GM12878 (cell line): ENCODE measurements at regions not wholly inside any gene's neighbourhood (a gene's known extent, or its start where the extent isn't known, plus 50 kb on each side); places are given as distances from the start of the nearest gene placed in this dataset.

Experiments
- ATAC-seq: fragments of 200-7000 bp; cut with Tn5 transposase; 3 replicates; pipeline ENCODE4 v1.9.1; 2020; ENCODE audit warnings: mild to moderate bottlenecking, moderate library complexity
- BruUV-seq: library from RNA; stranded (reverse); fragments of 400-500 nt; replicated peaks from 2 replicates; lab custom pipeline; 2021; lab: Mats Ljungman, UMichigan
- CTCF ChIA-PET: fragments of 300-600 bp; sonication (Branson Sonifier 250); formaldehyde crosslinking; extraction: SDS; loops from one replicate; lab custom pipeline; 2021; ENCODE audit warnings: inconsistent platforms; lab: Yijun Ruan, JAX
- POLR2A ChIA-PET: fragments of 350-600 bp; formaldehyde crosslinking; extraction: SDS; loops from one replicate; lab custom pipeline; 2021; ENCODE audit warnings: inconsistent platforms; lab: Charles Lee
- RAD21 ChIA-PET: fragments of 300-600 bp; sonication (Branson Sonifier 250); formaldehyde crosslinking; loops from one replicate; lab custom pipeline; 2023; ENCODE audit warnings: antibody characterized with exemption; ENCODE audit not compliant: unreplicated experiment; lab: Charles Lee
- SMC1A ChIA-PET: fragments of 300-600 bp; sonication (Branson Sonifier 250); formaldehyde crosslinking; loops from one replicate; lab custom pipeline; 2023; ENCODE audit not compliant: unreplicated experiment, uncharacterized antibody; lab: Charles Lee
- DNase-seq: peaks from one replicate; pipeline ENCODE4 v3.0.0-alpha.2; 2011; ENCODE audit warnings: low read depth, low spot score
- FAIRE-seq: peaks from 3 replicates; lab custom pipeline; 2011; peaks lifted over from hg19 to GRCh38; lab: Jason Lieb, UNC
- H2AFZ ChIP-seq: 2 replicates; pipeline ENCODE4 v1.6.0; 2011; ENCODE audit warnings: low read depth, low read length, control low read depth; ENCODE audit not compliant: control insufficient read depth
- H3K27ac ChIP-seq: 2 replicates; pipeline ENCODE4 v1.5.1; 2011; ENCODE audit warnings: control low read depth; ENCODE audit not compliant: control insufficient read depth, insufficient read depth
- H3K27me3 ChIP-seq, 2 experiments: replicated peaks in 1 of 2; 2 replicates each; pipeline versions ENCODE4 v1.6.0 to v1.6.1; 2011; ENCODE audit warnings: low read length in 1 of 2; ENCODE audit not compliant: control insufficient read depth in 2 of 2, insufficient read depth in 2 of 2
- H3K36me3 ChIP-seq, 2 experiments: 2 replicates each; pipeline ENCODE4 v1.5.1; 2011; ENCODE audit warnings: low read length in 1 of 2; ENCODE audit not compliant: control insufficient read depth in 2 of 2, insufficient read depth in 2 of 2
- H3K4me1 ChIP-seq: 2 replicates; pipeline ENCODE4 v1.6.1; 2011; ENCODE audit warnings: mild to moderate bottlenecking, low read length, moderate library complexity, mixed read lengths; ENCODE audit not compliant: control insufficient read depth, insufficient read depth
- H3K4me2 ChIP-seq: 2 replicates; pipeline ENCODE4 v1.6.0; 2011; ENCODE audit warnings: control low read depth; ENCODE audit not compliant: control insufficient read depth, insufficient read depth
- H3K4me3 ChIP-seq: fragments of 200-600 bp; sonication (generic); 2 replicates; pipeline ENCODE4 v1.5.1; 2016
- H3K79me2 ChIP-seq: 2 replicates; pipeline ENCODE4 v1.6.0; 2011; ENCODE audit warnings: low read length; ENCODE audit not compliant: control insufficient read depth, insufficient read depth
- H3K9ac ChIP-seq: 2 replicates; pipeline ENCODE4 v1.8.0; 2011; ENCODE audit warnings: low read length, control low read depth, mixed read lengths; ENCODE audit not compliant: control insufficient read depth, insufficient read depth
- H3K9me3 ChIP-seq: replicated peaks from 3 replicates; pipeline ENCODE4 v1.5.1; 2011; ENCODE audit warnings: mild to moderate bottlenecking, low read length; ENCODE audit not compliant: control insufficient read depth, insufficient read depth
- H4K20me1 ChIP-seq: 2 replicates; pipeline ENCODE4 v1.6.0; 2011; ENCODE audit not compliant: control insufficient read depth, insufficient read depth
- NR2F1 ChIP-seq: fragments of 450-650 bp; conservative IDR thresholded peaks from 2 replicates; pipeline ENCODE4 v1.6.1; 2017; ENCODE audit warnings: mild to moderate bottlenecking
- RAD51 ChIP-seq: fragments of 450-650 bp; IDR thresholded peaks from 2 replicates; pipeline ENCODE4 v1.6.1; 2016; ENCODE audit warnings: moderate library complexity, mild to moderate bottlenecking, inconsistent platforms
- RFX5 ChIP-seq: IDR thresholded peaks from 2 replicates; pipeline ENCODE4 v1.6.1; 2011; ENCODE audit warnings: low read depth, low read length, improper control_type of control experiment
- WRNIP1 ChIP-seq: IDR thresholded peaks from 2 replicates; pipeline ENCODE4 v1.6.1; 2011; ENCODE audit warnings: low read depth, low read length, improper control_type of control experiment, borderline replicate concordance
- WGBS: methylation state at CpG from one replicate; pipeline ENCODE4 v1.1.6; 2016; ENCODE audit warnings: low lambda C conversion rate; ENCODE audit not compliant: insufficient replicate concordance, insufficient coverage; ENCODE audit errors: missing lambda C conversion rate; 5-methylcytosine and 5-hydroxymethylcytosine counted together
- in situ Hi-C: fragments of 300-500 bp; cut with MboI; formaldehyde crosslinking; loops from 9 replicates; pipeline ENCODE4 v1.14.3; 2018; ENCODE audit warnings: mixed read lengths
- intact Hi-C: fragments of 100-400 bp; cut with micrococcal nuclease; formaldehyde crosslinking; loops from one replicate; pipeline ENCODE4 v1.14.2; 2022; ENCODE audit not compliant: unreplicated experiment
- TF ChIP-seq, protein P1 (sequence below): IDR thresholded peaks from 2 replicates; pipeline ENCODE4 v1.6.1; 2011; ENCODE audit warnings: low read depth, low read length, improper control_type of control experiment, borderline replicate concordance
- TF ChIP-seq, protein P2 (sequence below): fragments of 450-650 bp; formaldehyde crosslinking; IDR thresholded peaks from 2 replicates; pipeline ENCODE4 v1.5.0; 2022; ENCODE audit warnings: mild to moderate bottlenecking, missing genetic modification characterization
- TF ChIP-seq, protein P3 (sequence below): IDR thresholded peaks from 2 replicates; pipeline ENCODE4 v1.6.1; 2012; ENCODE audit warnings: improper control_type of control experiment, low read depth, low read length; ENCODE audit not compliant: insufficient replicate concordance
- TF ChIP-seq, protein P4 (sequence below), 3 experiments: IDR thresholded peaks in 2 of 3; conservative IDR thresholded peaks in 1 of 3; 2 replicates each; pipeline ENCODE4 v1.5.1; 2011; ENCODE audit warnings: low read depth in 3 of 3, low read length in 3 of 3, mild to moderate bottlenecking in 3 of 3, control low read depth in 2 of 3, moderate library complexity in 2 of 3, inconsistent platforms in 1 of 3, mixed read lengths in 1 of 3; ENCODE audit not compliant: control insufficient read depth in 2 of 3, insufficient read depth in 1 of 3; ENCODE audit errors: extremely low read depth in 1 of 3

DNA sequence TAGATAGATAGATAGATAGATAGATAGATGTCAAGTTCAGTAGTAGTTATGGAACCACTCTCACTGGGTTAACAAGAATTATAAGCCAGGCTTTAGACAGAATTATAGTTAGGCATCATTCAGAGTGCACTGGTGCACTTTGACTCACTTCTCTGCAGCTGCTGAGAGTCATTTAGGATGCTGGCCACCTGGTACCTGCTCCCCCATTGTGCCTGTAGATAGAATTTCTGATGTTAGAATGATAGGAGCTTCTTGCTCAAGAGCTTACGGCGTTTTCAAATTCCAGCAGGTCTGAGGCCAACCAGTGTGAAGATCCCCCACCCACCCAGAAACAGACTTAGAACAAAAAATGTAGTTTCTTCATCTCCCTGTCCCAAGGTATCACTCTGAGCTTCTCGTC lies 107.8 kb upstream of the HMCN1 start:
- Histone ChIP-seq H3K4me3 (no peak overlapping the region), H3K79me2 (no peaks in the 10 kb centered on the region), H4K20me1 (no peaks in the 10 kb centered on the region), H3K4me2 (no peak overlapping the region), H2AFZ (no peak overlapping the region), H3K4me1 (no peaks in the 10 kb centered on the region), H3K27me3 (no peaks in the 10 kb centered on the region; a peak in 1 of 4 replicates), H3K36me3 (no peaks in the 10 kb centered on the region), H3K9ac (no peak overlapping the region), H3K27ac (no peak overlapping the region), H3K9me3 (no peaks in the 10 kb centered on the region)
- SMC1A ChIA-PET: no interaction called here
- no TSS peak for BruUV-seq
- intact Hi-C loops (no loop called here), in situ Hi-C loops (no loop called here)
- RAD21 ChIA-PET: no interaction called here
- WGBS: 35% methylated on average over 3 of the region's 3 CpGs
- FAIRE-seq: no peak
- POLR2A ChIA-PET: no interaction called here
- CTCF ChIA-PET: interaction anchor here (1.3 kb wide), 1 partner anchor 31 kb away, joined by 3 read pairs; no protein-coding TSS in a partner anchor
- ATAC-seq: no peak
- no peak for DNase-seq
- TF ChIP-seq, protein P1, sequence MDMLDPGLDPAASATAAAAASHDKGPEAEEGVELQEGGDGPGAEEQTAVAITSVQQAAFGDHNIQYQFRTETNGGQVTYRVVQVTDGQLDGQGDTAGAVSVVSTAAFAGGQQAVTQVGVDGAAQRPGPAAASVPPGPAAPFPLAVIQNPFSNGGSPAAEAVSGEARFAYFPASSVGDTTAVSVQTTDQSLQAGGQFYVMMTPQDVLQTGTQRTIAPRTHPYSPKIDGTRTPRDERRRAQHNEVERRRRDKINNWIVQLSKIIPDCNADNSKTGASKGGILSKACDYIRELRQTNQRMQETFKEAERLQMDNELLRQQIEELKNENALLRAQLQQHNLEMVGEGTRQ: no peak
- TF ChIP-seq, protein P2, sequence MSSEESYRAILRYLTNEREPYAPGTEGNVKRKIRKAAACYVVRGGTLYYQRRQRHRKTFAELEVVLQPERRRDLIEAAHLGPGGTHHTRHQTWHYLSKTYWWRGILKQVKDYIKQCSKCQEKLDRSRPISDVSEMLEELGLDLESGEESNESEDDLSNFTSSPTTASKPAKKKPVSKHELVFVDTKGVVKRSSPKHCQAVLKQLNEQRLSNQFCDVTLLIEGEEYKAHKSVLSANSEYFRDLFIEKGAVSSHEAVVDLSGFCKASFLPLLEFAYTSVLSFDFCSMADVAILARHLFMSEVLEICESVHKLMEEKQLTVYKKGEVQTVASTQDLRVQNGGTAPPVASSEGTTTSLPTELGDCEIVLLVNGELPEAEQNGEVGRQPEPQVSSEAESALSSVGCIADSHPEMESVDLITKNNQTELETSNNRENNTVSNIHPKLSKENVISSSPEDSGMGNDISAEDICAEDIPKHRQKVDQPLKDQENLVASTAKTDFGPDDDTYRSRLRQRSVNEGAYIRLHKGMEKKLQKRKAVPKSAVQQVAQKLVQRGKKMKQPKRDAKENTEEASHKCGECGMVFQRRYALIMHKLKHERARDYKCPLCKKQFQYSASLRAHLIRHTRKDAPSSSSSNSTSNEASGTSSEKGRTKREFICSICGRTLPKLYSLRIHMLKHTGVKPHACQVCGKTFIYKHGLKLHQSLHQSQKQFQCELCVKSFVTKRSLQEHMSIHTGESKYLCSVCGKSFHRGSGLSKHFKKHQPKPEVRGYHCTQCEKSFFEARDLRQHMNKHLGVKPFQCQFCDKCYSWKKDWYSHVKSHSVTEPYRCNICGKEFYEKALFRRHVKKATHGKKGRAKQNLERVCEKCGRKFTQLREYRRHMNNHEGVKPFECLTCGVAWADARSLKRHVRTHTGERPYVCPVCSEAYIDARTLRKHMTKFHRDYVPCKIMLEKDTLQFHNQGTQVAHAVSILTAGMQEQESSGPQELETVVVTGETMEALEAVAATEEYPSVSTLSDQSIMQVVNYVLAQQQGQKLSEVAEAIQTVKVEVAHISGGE (CRISPR knock-in tag): no peak
- TF ChIP-seq, protein P3, sequence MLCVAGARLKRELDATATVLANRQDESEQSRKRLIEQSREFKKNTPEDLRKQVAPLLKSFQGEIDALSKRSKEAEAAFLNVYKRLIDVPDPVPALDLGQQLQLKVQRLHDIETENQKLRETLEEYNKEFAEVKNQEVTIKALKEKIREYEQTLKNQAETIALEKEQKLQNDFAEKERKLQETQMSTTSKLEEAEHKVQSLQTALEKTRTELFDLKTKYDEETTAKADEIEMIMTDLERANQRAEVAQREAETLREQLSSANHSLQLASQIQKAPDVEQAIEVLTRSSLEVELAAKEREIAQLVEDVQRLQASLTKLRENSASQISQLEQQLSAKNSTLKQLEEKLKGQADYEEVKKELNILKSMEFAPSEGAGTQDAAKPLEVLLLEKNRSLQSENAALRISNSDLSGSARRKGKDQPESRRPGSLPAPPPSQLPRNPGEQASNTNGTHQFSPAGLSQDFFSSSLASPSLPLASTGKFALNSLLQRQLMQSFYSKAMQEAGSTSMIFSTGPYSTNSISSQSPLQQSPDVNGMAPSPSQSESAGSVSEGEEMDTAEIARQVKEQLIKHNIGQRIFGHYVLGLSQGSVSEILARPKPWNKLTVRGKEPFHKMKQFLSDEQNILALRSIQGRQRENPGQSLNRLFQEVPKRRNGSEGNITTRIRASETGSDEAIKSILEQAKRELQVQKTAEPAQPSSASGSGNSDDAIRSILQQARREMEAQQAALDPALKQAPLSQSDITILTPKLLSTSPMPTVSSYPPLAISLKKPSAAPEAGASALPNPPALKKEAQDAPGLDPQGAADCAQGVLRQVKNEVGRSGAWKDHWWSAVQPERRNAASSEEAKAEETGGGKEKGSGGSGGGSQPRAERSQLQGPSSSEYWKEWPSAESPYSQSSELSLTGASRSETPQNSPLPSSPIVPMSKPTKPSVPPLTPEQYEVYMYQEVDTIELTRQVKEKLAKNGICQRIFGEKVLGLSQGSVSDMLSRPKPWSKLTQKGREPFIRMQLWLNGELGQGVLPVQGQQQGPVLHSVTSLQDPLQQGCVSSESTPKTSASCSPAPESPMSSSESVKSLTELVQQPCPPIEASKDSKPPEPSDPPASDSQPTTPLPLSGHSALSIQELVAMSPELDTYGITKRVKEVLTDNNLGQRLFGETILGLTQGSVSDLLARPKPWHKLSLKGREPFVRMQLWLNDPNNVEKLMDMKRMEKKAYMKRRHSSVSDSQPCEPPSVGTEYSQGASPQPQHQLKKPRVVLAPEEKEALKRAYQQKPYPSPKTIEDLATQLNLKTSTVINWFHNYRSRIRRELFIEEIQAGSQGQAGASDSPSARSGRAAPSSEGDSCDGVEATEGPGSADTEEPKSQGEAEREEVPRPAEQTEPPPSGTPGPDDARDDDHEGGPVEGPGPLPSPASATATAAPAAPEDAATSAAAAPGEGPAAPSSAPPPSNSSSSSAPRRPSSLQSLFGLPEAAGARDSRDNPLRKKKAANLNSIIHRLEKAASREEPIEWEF: no peak
- TF ChIP-seq RFX5: no peak
- TF ChIP-seq, protein P4, sequence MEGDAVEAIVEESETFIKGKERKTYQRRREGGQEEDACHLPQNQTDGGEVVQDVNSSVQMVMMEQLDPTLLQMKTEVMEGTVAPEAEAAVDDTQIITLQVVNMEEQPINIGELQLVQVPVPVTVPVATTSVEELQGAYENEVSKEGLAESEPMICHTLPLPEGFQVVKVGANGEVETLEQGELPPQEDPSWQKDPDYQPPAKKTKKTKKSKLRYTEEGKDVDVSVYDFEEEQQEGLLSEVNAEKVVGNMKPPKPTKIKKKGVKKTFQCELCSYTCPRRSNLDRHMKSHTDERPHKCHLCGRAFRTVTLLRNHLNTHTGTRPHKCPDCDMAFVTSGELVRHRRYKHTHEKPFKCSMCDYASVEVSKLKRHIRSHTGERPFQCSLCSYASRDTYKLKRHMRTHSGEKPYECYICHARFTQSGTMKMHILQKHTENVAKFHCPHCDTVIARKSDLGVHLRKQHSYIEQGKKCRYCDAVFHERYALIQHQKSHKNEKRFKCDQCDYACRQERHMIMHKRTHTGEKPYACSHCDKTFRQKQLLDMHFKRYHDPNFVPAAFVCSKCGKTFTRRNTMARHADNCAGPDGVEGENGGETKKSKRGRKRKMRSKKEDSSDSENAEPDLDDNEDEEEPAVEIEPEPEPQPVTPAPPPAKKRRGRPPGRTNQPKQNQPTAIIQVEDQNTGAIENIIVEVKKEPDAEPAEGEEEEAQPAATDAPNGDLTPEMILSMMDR (IDR thresholded peaks at IDR 0.05 in 2 of 3, conservative IDR thresholded peaks at IDR 0.05 in 1 of 3; ENCODE audit: control insufficient read depth in 2 of 3, extremely low read depth in 1 of 3, insufficient read depth in 1 of 3, low read depth in 3 of 3, low read length in 3 of 3): no peak
- TF ChIP-seq NR2F1: no peak
- no peak for TF ChIP-seq RAD51
- no peak for TF ChIP-seq WRNIP1
